Kidney (tissue), 13 donors: ENCODE measurements at regions not wholly inside any gene's neighbourhood (a gene's known extent, or its start where the extent isn't known, plus 50 kb on each side); places are given as distances from the start of the nearest gene placed in this dataset.

Source experiments
- DNase-seq, 5 donors: peaks; one replicate each; pipeline ENCODE4 v3.0.0-alpha.2; 2013 to 2020
- FAIRE-seq: peaks from 2 replicates; lab custom pipeline; 2012; peaks lifted over from hg19 to GRCh38; lab: Jason Lieb, UNC
- H3K27ac ChIP-seq, 2 donors: one replicate each; pipeline ENCODE4 v1.7.0; 2013; ENCODE audit warnings: low read depth in 2 of 2, low read length in 2 of 2, inconsistent platforms in 1 of 2
- H3K27me3 ChIP-seq: one replicate; pipeline ENCODE4 v1.7.1; 2013; ENCODE audit warnings: low read length, inconsistent platforms; ENCODE audit not compliant: control insufficient read depth, insufficient read depth
- H3K36me3 ChIP-seq, 3 donors: one replicate each; pipeline versions ENCODE4 v1.7.0 to v1.7.1; 2013; ENCODE audit warnings: low read length in 3 of 3, control low read depth in 1 of 3, inconsistent platforms in 1 of 3; ENCODE audit not compliant: insufficient read depth in 3 of 3, control insufficient read depth in 2 of 3
- H3K4me1 ChIP-seq, 3 donors: one replicate each; pipeline versions ENCODE4 v1.7.0 to v1.7.1; 2013; ENCODE audit warnings: low read length in 3 of 3, inconsistent platforms in 1 of 3, low read depth in 1 of 3; ENCODE audit not compliant: control insufficient read depth in 2 of 3, insufficient read depth in 2 of 3
- H3K4me3 ChIP-seq, 3 donors: one replicate each; pipeline versions ENCODE4 v1.7.0 to v1.8.1; 2013; ENCODE audit warnings: low read length in 3 of 3, control low read depth in 1 of 3, inconsistent platforms in 1 of 3
- H3K9ac ChIP-seq, 3 donors: one replicate each; pipeline versions ENCODE4 v1.7.0 to v1.7.1; 2013; ENCODE audit warnings: low read length in 3 of 3, control low read depth in 1 of 3, inconsistent platforms in 1 of 3
- H3K9me3 ChIP-seq, 3 donors: one replicate each; pipeline versions ENCODE4 v1.7.0 to v1.7.1; 2013; ENCODE audit warnings: low read length in 3 of 3, control low read depth in 1 of 3, inconsistent platforms in 1 of 3; ENCODE audit not compliant: control insufficient read depth in 2 of 3, insufficient read depth in 1 of 3
- CTCF ChIP-seq: IDR thresholded peaks from 3 replicates; pipeline ENCODE4 v1.5.1; 2012; ENCODE audit warnings: mild to moderate bottlenecking, moderate library complexity, borderline replicate concordance; ENCODE audit not compliant: insufficient read depth; ENCODE audit errors: extremely low read depth
- intact Hi-C: fragments of 100-400 bp; cut with DNase I; formaldehyde crosslinking; loops from one replicate; pipeline ENCODE4 v1.11.1; 2022
- donor health status: control.
- donor health status: control.
- donor health status: control.
- donor health status: control.
- donor health status: control.
- donor health status: DM: yes; HTN: yes; CAD: no.
- donor health status: Normal renal cell carcinoma (clear cell type).

GRCh38 chr7:52184006-52184703 lies 851.3 kb upstream of the POM121L12 start:
- Histone ChIP-seq H3K27me3 (no peaks in the 10 kb centered on the region), H3K27ac (no peak overlapping the region), H3K4me3 (no peak overlapping the region), H3K9me3 (no peaks in the 10 kb centered on the region), H3K36me3 (no peaks in the 10 kb centered on the region), H3K9ac (no peak overlapping the region), H3K4me1 (no peaks in the 10 kb centered on the region)
- DNase-seq (no peak), FAIRE-seq (no peak)
- intact Hi-C loops = no loop called here
- no peak for TF ChIP-seq CTCF

GRCh38 chr7:52179934-52180333 lies 855.5 kb upstream of the POM121L12 start:
- H3K27ac ChIP-seq = no peak overlapping the region
- H3K36me3 ChIP-seq = no peaks in the 10 kb centered on the region
- H3K4me1 ChIP-seq = no peaks in the 10 kb centered on the region
- intact Hi-C loops = no loop called here
- DNase-seq (peak in 1 of 5 donors; percentile 43), FAIRE-seq (no peak)
- no peaks in the 10 kb centered on the region for H3K27me3 ChIP-seq
- TF ChIP-seq CTCF = no peak
- no peaks in the 10 kb centered on the region for H3K9me3 ChIP-seq
- H3K9ac ChIP-seq = no peak overlapping the region
- H3K4me3 ChIP-seq = no peak overlapping the region

GRCh38 chr7:52168085-52168484 lies 851.5 kb upstream of the COBL start:
- H3K36me3 ChIP-seq = no peaks in the 10 kb centered on the region
- no peak for FAIRE-seq
- no peak overlapping the region for H3K27ac ChIP-seq
- H3K9me3 ChIP-seq = no peaks in the 10 kb centered on the region
- H3K4me1 ChIP-seq = no peaks in the 10 kb centered on the region
- no peak overlapping the region for H3K4me3 ChIP-seq
- TF ChIP-seq CTCF = no peak
- intact Hi-C loops = no loop called here
- no peaks in the 10 kb centered on the region for H3K27me3 ChIP-seq
- H3K9ac ChIP-seq = no peak overlapping the region
- no peak for DNase-seq

GRCh38 chr7:52163311-52163710 lies 846.7 kb upstream of the COBL start:
- no peak overlapping the region for H3K27ac ChIP-seq
- no peaks in the 10 kb centered on the region for H3K9me3 ChIP-seq
- no peaks in the 10 kb centered on the region for H3K36me3 ChIP-seq
- no peak overlapping the region for H3K9ac ChIP-seq
- intact Hi-C loops = no loop called here
- DNase-seq (no peak), FAIRE-seq (no peak)
- no peak overlapping the region for H3K4me3 ChIP-seq
- no peaks in the 10 kb centered on the region for H3K4me1 ChIP-seq
- no peak for TF ChIP-seq CTCF
- no peaks in the 10 kb centered on the region for H3K27me3 ChIP-seq
